ENCODE measurements at regions not wholly inside any gene's neighbourhood (a gene's known extent, or its start where the extent isn't known, plus 50 kb on each side); places are given as distances from the start of the nearest gene placed in this dataset.
"Not testable (repeated sequence)": the region's sequence is repeated elsewhere in the genome, so short reads cannot be mapped to it uniquely, and the experiment has no call there.

- WGBS, 2 donors: 69 to 83% methylated on average over 8 of the region's 8 CpGs
- H3K27me3 ChIP-seq (ENCODE audit: control insufficient read depth in 1 of 2, insufficient read depth in 2 of 2, low read length in 2 of 2): peaks cover 0 to 5% of the 10 kb centered on the region in 2 donors
Measured at GRCh38 chrX:65894133-65894532, 145.7 kb downstream of the VSIG4 start.

GRCh38 chrX:65891817-65892216, 148.1 kb downstream of the VSIG4 start:
- 42 to 67% methylated on average over 2 of the region's 2 CpGs for WGBS, 2 donors
- not testable (repeated sequence) for H3K27ac ChIP-seq (ENCODE audit: low read depth in 2 of 2, low read length in 1 of 2); H3K9me3 ChIP-seq (ENCODE audit: control insufficient read depth in 2 of 2, insufficient read depth in 1 of 2, low read depth in 1 of 2, low read length in 1 of 2); H3K36me3 ChIP-seq (ENCODE audit: control insufficient read depth in 2 of 2, insufficient read depth in 2 of 2, low read length in 1 of 2); H3K27me3 ChIP-seq (ENCODE audit: control insufficient read depth in 1 of 2, insufficient read depth in 2 of 2, low read length in 2 of 2); H3K4me3 ChIP-seq (ENCODE audit: low read depth in 1 of 2, low read length in 2 of 2); H3K4me1 ChIP-seq (ENCODE audit: control insufficient read depth in 2 of 2, insufficient read depth in 2 of 2, low read length in 1 of 2)

More at GRCh38 chrX:65894133-65894532, 145.7 kb downstream of the VSIG4 start:
- Histone ChIP-seq H3K4me1 (ENCODE audit: control insufficient read depth in 2 of 2, insufficient read depth in 2 of 2, low read length in 1 of 2) (no peaks in the 10 kb centered on the region), H3K4me3 (ENCODE audit: low read depth in 1 of 2, low read length in 2 of 2) (no peak overlapping the region), H3K27ac (ENCODE audit: low read depth in 2 of 2, low read length in 1 of 2) (peak overlapping the region in 1 of 2 donors; percentile 71), H3K9me3 (ENCODE audit: control insufficient read depth in 2 of 2, insufficient read depth in 1 of 2, low read depth in 1 of 2, low read length in 1 of 2) (no peaks in the 10 kb centered on the region), H3K36me3 (ENCODE audit: control insufficient read depth in 2 of 2, insufficient read depth in 2 of 2, low read length in 1 of 2) (no peaks in the 10 kb centered on the region)

GRCh38 chrX:65888150-65888549, 151.7 kb downstream of the VSIG4 start:
- not testable (repeated sequence) for H3K9me3 ChIP-seq (ENCODE audit: control insufficient read depth in 2 of 2, insufficient read depth in 1 of 2, low read depth in 1 of 2, low read length in 1 of 2); H3K4me3 ChIP-seq (ENCODE audit: low read depth in 1 of 2, low read length in 2 of 2); H3K4me1 ChIP-seq (ENCODE audit: control insufficient read depth in 2 of 2, insufficient read depth in 2 of 2, low read length in 1 of 2); H3K36me3 ChIP-seq (ENCODE audit: control insufficient read depth in 2 of 2, insufficient read depth in 2 of 2, low read length in 1 of 2); H3K27ac ChIP-seq (ENCODE audit: low read depth in 2 of 2, low read length in 1 of 2); H3K27me3 ChIP-seq (ENCODE audit: control insufficient read depth in 1 of 2, insufficient read depth in 2 of 2, low read length in 2 of 2)
- WGBS, 2 donors: 91 to 92% methylated on average over 1 of the region's 1 CpG

- no peaks in the 10 kb centered on the region for H3K36me3 ChIP-seq (ENCODE audit: control insufficient read depth in 2 of 2, insufficient read depth in 2 of 2, low read length in 1 of 2)
- H3K27me3 ChIP-seq (ENCODE audit: control insufficient read depth in 1 of 2, insufficient read depth in 2 of 2, low read length in 2 of 2): no peaks in the 10 kb centered on the region
- H3K4me3 ChIP-seq (ENCODE audit: low read depth in 1 of 2, low read length in 2 of 2): no peak overlapping the region
- WGBS, 2 donors: 69 to 79% methylated on average over 2 of the region's 2 CpGs
- no peak overlapping the region for H3K27ac ChIP-seq (ENCODE audit: low read depth in 2 of 2, low read length in 1 of 2)
- H3K9me3 ChIP-seq (ENCODE audit: control insufficient read depth in 2 of 2, insufficient read depth in 1 of 2, low read depth in 1 of 2, low read length in 1 of 2): no peaks in the 10 kb centered on the region
- no peaks in the 10 kb centered on the region for H3K4me1 ChIP-seq (ENCODE audit: control insufficient read depth in 2 of 2, insufficient read depth in 2 of 2, low read length in 1 of 2)
Measured at GRCh38 chrX:65883556-65883955, 156.3 kb downstream of the VSIG4 start.

- no peaks in the 10 kb centered on the region for H3K4me1 ChIP-seq (ENCODE audit: control insufficient read depth in 2 of 2, insufficient read depth in 2 of 2, low read length in 1 of 2)
- WGBS, 2 donors: 69 to 70% methylated on average over 1 of the region's 1 CpG
- no peak overlapping the region for H3K4me3 ChIP-seq (ENCODE audit: low read depth in 1 of 2, low read length in 2 of 2)
- no peaks in the 10 kb centered on the region for H3K27me3 ChIP-seq (ENCODE audit: control insufficient read depth in 1 of 2, insufficient read depth in 2 of 2, low read length in 2 of 2)
- H3K36me3 ChIP-seq (ENCODE audit: control insufficient read depth in 2 of 2, insufficient read depth in 2 of 2, low read length in 1 of 2): no peaks in the 10 kb centered on the region
- no peaks in the 10 kb centered on the region for H3K9me3 ChIP-seq (ENCODE audit: control insufficient read depth in 2 of 2, insufficient read depth in 1 of 2, low read depth in 1 of 2, low read length in 1 of 2)
- H3K27ac ChIP-seq (ENCODE audit: low read depth in 2 of 2, low read length in 1 of 2): no peak overlapping the region
Measured at GRCh38 chrX:65879977-65880799, 159.7 kb downstream of the VSIG4 start.

GRCh38 chrX:65878456-65878855, 161.4 kb downstream of the VSIG4 start:
- Histone ChIP-seq H3K4me1 (ENCODE audit: control insufficient read depth in 2 of 2, insufficient read depth in 2 of 2, low read length in 1 of 2) (no peaks in the 10 kb centered on the region), H3K27me3 (ENCODE audit: control insufficient read depth in 1 of 2, insufficient read depth in 2 of 2, low read length in 2 of 2) (no peaks in the 10 kb centered on the region), H3K9me3 (ENCODE audit: control insufficient read depth in 2 of 2, insufficient read depth in 1 of 2, low read depth in 1 of 2, low read length in 1 of 2) (no peaks in the 10 kb centered on the region), H3K4me3 (ENCODE audit: low read depth in 1 of 2, low read length in 2 of 2) (no peak overlapping the region), H3K27ac (ENCODE audit: low read depth in 2 of 2, low read length in 1 of 2) (no peak overlapping the region), H3K36me3 (ENCODE audit: control insufficient read depth in 2 of 2, insufficient read depth in 2 of 2, low read length in 1 of 2) (no peaks in the 10 kb centered on the region)
- WGBS, 2 donors: 71 to 87% methylated on average over 1 of the region's 1 CpG

- 61 to 76% methylated on average over 3 of the region's 3 CpGs for WGBS, 2 donors
- H3K27me3 ChIP-seq (ENCODE audit: control insufficient read depth in 1 of 2, insufficient read depth in 2 of 2, low read length in 2 of 2): no peaks in the 10 kb centered on the region
- H3K36me3 ChIP-seq (ENCODE audit: control insufficient read depth in 2 of 2, insufficient read depth in 2 of 2, low read length in 1 of 2): no peaks in the 10 kb centered on the region
Measured at GRCh38 chrX:65877953-65878352, 161.9 kb downstream of the VSIG4 start.

GRCh38 chrX:65875614-65876013, 164.3 kb downstream of the VSIG4 start:
- not testable (repeated sequence) for H3K4me1 ChIP-seq (ENCODE audit: control insufficient read depth in 2 of 2, insufficient read depth in 2 of 2, low read length in 1 of 2); H3K4me3 ChIP-seq (ENCODE audit: low read depth in 1 of 2, low read length in 2 of 2); H3K36me3 ChIP-seq (ENCODE audit: control insufficient read depth in 2 of 2, insufficient read depth in 2 of 2, low read length in 1 of 2); H3K27ac ChIP-seq (ENCODE audit: low read depth in 2 of 2, low read length in 1 of 2); H3K27me3 ChIP-seq (ENCODE audit: control insufficient read depth in 1 of 2, insufficient read depth in 2 of 2, low read length in 2 of 2); H3K9me3 ChIP-seq (ENCODE audit: control insufficient read depth in 2 of 2, insufficient read depth in 1 of 2, low read depth in 1 of 2, low read length in 1 of 2)
- WGBS, 2 donors: 73 to 87% methylated on average over 4 of the region's 4 CpGs

More at GRCh38 chrX:65877953-65878352, 161.9 kb downstream of the VSIG4 start:
- no peaks in the 10 kb centered on the region for H3K4me1 ChIP-seq (ENCODE audit: control insufficient read depth in 2 of 2, insufficient read depth in 2 of 2, low read length in 1 of 2)
- H3K4me3 ChIP-seq (ENCODE audit: low read depth in 1 of 2, low read length in 2 of 2): no peak overlapping the region
- no peak overlapping the region for H3K27ac ChIP-seq (ENCODE audit: low read depth in 2 of 2, low read length in 1 of 2)
- H3K9me3 ChIP-seq (ENCODE audit: control insufficient read depth in 2 of 2, insufficient read depth in 1 of 2, low read depth in 1 of 2, low read length in 1 of 2): no peaks in the 10 kb centered on the region

GRCh38 chrX:65874765-65875164, 165.1 kb downstream of the VSIG4 start:
- H3K36me3 ChIP-seq (ENCODE audit: control insufficient read depth in 2 of 2, insufficient read depth in 2 of 2, low read length in 1 of 2): no peaks in the 10 kb centered on the region
- H3K27me3 ChIP-seq (ENCODE audit: control insufficient read depth in 1 of 2, insufficient read depth in 2 of 2, low read length in 2 of 2): no peaks in the 10 kb centered on the region
- H3K4me3 ChIP-seq (ENCODE audit: low read depth in 1 of 2, low read length in 2 of 2): no peak overlapping the region
- no peaks in the 10 kb centered on the region for H3K9me3 ChIP-seq (ENCODE audit: control insufficient read depth in 2 of 2, insufficient read depth in 1 of 2, low read depth in 1 of 2, low read length in 1 of 2)
- WGBS, 2 donors: 72 to 77% methylated on average over 5 of the region's 5 CpGs
- no peak overlapping the region for H3K27ac ChIP-seq (ENCODE audit: low read depth in 2 of 2, low read length in 1 of 2)
- no peaks in the 10 kb centered on the region for H3K4me1 ChIP-seq (ENCODE audit: control insufficient read depth in 2 of 2, insufficient read depth in 2 of 2, low read length in 1 of 2)

- 66 to 88% methylated on average over 3 of the region's 3 CpGs for WGBS, 2 donors
- no peaks in the 10 kb centered on the region for H3K4me1 ChIP-seq (ENCODE audit: control insufficient read depth in 2 of 2, insufficient read depth in 2 of 2, low read length in 1 of 2)
- H3K36me3 ChIP-seq (ENCODE audit: control insufficient read depth in 2 of 2, insufficient read depth in 2 of 2, low read length in 1 of 2): no peaks in the 10 kb centered on the region
- H3K4me3 ChIP-seq (ENCODE audit: low read depth in 1 of 2, low read length in 2 of 2): no peak overlapping the region
- no peak overlapping the region for H3K27ac ChIP-seq (ENCODE audit: low read depth in 2 of 2, low read length in 1 of 2)
- H3K9me3 ChIP-seq (ENCODE audit: control insufficient read depth in 2 of 2, insufficient read depth in 1 of 2, low read depth in 1 of 2, low read length in 1 of 2): no peaks in the 10 kb centered on the region
- H3K27me3 ChIP-seq (ENCODE audit: control insufficient read depth in 1 of 2, insufficient read depth in 2 of 2, low read length in 2 of 2): no peaks in the 10 kb centered on the region
Measured at GRCh38 chrX:65874110-65874509, 165.8 kb downstream of the VSIG4 start.

All from esophagus (tissue), 2 donors.